ENCODE measurements at regions not wholly inside any gene's neighbourhood (a gene's known extent, or its start where the extent isn't known, plus 50 kb on each side); places are given as distances from the start of the nearest gene placed in this dataset.

GRCh38 chr3:76788206-76788605 lies 251.7 kb upstream of the ROBO2 start:
- DNase-seq (no peak), ATAC-seq (ENCODE audit: insufficient read depth, low read depth) (no peak)
- Histone ChIP-seq H3K4me2 (ENCODE audit: insufficient read depth, low read length) (no peak overlapping the region), H3K4me1 (ENCODE audit: insufficient read depth, low read length) (no peaks in the 10 kb centered on the region), H3K36me3 (ENCODE audit: insufficient read depth, low read length) (no peaks in the 10 kb centered on the region), H3K27me3 (ENCODE audit: insufficient read depth, low read length, poor library complexity) (no peaks in the 10 kb centered on the region), H4K20me1 (ENCODE audit: insufficient read depth, low read length) (no peaks in the 10 kb centered on the region), H3K9ac (ENCODE audit: low read depth, low read length) (no peak overlapping the region), H3K27ac (ENCODE audit: low read length) (no peak overlapping the region), H3K79me2 (ENCODE audit: insufficient read depth, low read length) (no peaks in the 10 kb centered on the region), H3K4me3 (ENCODE audit: low read depth in 1 of 2, low read length in 2 of 2) (no peak overlapping the region), H3K9me3 (ENCODE audit: insufficient read depth, low read length, severe bottlenecking) (no peaks in the 10 kb centered on the region), H2AFZ (ENCODE audit: low read depth, low read length) (no peak overlapping the region)
- no peak for TF ChIP-seq EZH2 (IDR thresholded peaks at IDR 0.05; ENCODE audit: borderline replicate concordance, low read depth, low read length, severe bottlenecking)

DNA sequence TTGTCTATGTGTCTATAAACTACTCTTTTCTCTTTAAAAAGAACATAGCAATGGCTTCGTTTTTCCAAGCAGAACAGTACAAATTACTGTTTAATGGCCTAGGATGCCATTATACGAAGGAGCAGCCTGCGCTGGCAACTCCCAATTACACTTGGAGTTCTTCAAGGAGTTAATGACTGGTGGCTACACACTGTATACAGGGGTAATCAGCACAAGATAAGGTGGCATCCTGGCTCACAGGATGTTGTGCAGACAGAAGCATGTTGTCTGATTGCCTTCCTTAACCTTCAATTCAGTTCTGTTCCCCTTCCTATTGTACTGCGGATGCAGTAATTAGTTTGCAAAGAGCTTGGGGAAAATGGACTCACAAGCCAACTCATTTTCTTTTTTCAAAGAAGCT lies 250.7 kb upstream of the ROBO2 start:
- no peak overlapping the region for H2AFZ ChIP-seq (ENCODE audit: low read depth, low read length)
- no peaks in the 10 kb centered on the region for H3K9me3 ChIP-seq (ENCODE audit: insufficient read depth, low read length, severe bottlenecking)
- no peaks in the 10 kb centered on the region for H3K79me2 ChIP-seq (ENCODE audit: insufficient read depth, low read length)
- H3K4me1 ChIP-seq (ENCODE audit: insufficient read depth, low read length): no peaks in the 10 kb centered on the region
- TF ChIP-seq, protein P1, sequence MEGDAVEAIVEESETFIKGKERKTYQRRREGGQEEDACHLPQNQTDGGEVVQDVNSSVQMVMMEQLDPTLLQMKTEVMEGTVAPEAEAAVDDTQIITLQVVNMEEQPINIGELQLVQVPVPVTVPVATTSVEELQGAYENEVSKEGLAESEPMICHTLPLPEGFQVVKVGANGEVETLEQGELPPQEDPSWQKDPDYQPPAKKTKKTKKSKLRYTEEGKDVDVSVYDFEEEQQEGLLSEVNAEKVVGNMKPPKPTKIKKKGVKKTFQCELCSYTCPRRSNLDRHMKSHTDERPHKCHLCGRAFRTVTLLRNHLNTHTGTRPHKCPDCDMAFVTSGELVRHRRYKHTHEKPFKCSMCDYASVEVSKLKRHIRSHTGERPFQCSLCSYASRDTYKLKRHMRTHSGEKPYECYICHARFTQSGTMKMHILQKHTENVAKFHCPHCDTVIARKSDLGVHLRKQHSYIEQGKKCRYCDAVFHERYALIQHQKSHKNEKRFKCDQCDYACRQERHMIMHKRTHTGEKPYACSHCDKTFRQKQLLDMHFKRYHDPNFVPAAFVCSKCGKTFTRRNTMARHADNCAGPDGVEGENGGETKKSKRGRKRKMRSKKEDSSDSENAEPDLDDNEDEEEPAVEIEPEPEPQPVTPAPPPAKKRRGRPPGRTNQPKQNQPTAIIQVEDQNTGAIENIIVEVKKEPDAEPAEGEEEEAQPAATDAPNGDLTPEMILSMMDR (IDR thresholded peaks at IDR 0.05; ENCODE audit: borderline replicate concordance, extremely low read depth, low read length, poor library complexity, severe bottlenecking): no peak
- TF ChIP-seq EZH2 (IDR thresholded peaks at IDR 0.05; ENCODE audit: borderline replicate concordance, low read depth, low read length, severe bottlenecking): no peak
- no peaks in the 10 kb centered on the region for H4K20me1 ChIP-seq (ENCODE audit: insufficient read depth, low read length)
- no peak overlapping the region for H3K4me3 ChIP-seq (ENCODE audit: low read depth in 1 of 2, low read length in 2 of 2)
- H3K9ac ChIP-seq (ENCODE audit: low read depth, low read length): no peak overlapping the region
- no peaks in the 10 kb centered on the region for H3K27me3 ChIP-seq (ENCODE audit: insufficient read depth, low read length, poor library complexity)
- H3K27ac ChIP-seq (ENCODE audit: low read length): no peak overlapping the region
- DNase-seq: no peak
- no peaks in the 10 kb centered on the region for H3K36me3 ChIP-seq (ENCODE audit: insufficient read depth, low read length)
- no peak overlapping the region for H3K4me2 ChIP-seq (ENCODE audit: insufficient read depth, low read length)
- ATAC-seq (ENCODE audit: insufficient read depth, low read depth): no peak

DNA sequence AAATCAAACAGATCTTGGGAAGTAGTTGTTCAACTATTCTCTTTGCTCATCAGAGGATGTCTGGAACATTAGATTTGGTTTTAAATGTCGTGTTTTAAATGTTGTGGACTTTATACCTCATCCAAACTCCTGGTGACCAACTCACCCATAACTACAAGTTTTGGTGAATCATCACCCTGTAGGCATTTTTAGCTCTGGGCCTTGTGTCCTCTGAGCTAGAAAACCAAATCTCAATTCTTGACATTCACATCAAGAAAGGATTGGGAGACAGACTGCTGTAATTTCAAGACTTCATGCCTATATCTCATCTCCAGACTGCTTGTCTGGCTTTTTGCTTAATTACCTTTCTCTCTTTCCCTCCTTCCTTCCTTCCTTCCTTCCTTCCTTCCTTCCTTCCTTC lies 228.5 kb upstream of the ROBO2 start:
- Histone ChIP-seq H3K4me3 (ENCODE audit: low read depth in 1 of 2, low read length in 2 of 2) (no peak overlapping the region), H2AFZ (ENCODE audit: low read depth, low read length) (no peak overlapping the region), H3K4me2 (ENCODE audit: insufficient read depth, low read length) (no peak overlapping the region), H3K27me3 (ENCODE audit: insufficient read depth, low read length, poor library complexity) (no peaks in the 10 kb centered on the region), H3K4me1 (ENCODE audit: insufficient read depth, low read length) (no peaks in the 10 kb centered on the region), H3K9ac (ENCODE audit: low read depth, low read length) (no peak overlapping the region), H3K79me2 (ENCODE audit: insufficient read depth, low read length) (no peaks in the 10 kb centered on the region), H4K20me1 (ENCODE audit: insufficient read depth, low read length) (no peaks in the 10 kb centered on the region), H3K36me3 (ENCODE audit: insufficient read depth, low read length) (no peaks in the 10 kb centered on the region), H3K9me3 (ENCODE audit: insufficient read depth, low read length, severe bottlenecking) (no peaks in the 10 kb centered on the region), H3K27ac (ENCODE audit: low read length) (no peak overlapping the region)
- DNase-seq (no peak), ATAC-seq (ENCODE audit: insufficient read depth, low read depth) (no peak)
- TF ChIP-seq EZH2 (IDR thresholded peaks at IDR 0.05; ENCODE audit: borderline replicate concordance, low read depth, low read length, severe bottlenecking): no peak
- TF ChIP-seq, protein P1 (IDR thresholded peaks at IDR 0.05; ENCODE audit: borderline replicate concordance, extremely low read depth, low read length, poor library complexity, severe bottlenecking): no peak

DNA sequence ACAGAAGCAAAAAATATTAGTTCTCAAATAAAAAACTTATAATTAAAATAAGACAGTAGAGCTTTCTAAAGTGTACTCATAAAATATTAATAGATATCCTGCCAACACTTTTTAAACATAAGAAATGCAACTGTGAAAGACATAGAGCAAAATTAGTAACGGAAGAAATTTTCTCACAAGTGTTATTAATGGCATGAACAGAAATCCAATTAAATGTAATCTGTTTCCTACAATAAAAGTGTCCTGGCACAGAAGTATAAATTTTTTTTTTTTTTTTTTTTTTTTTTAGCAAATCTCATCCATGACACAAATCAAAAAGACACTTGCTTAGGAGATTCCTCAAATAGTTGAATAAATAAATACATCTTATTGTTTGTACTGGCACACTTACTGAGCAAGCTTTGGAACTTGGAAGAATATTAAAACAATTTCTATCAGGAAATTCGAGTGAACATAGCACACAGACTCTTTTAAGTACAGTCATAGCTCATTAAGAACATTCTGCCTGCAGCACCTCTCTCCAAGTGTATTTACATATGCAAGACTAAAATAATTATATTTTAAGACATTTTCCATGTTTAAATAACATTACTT lies 227.2 kb upstream of the ROBO2 start:
- TF ChIP-seq EZH2 (IDR thresholded peaks at IDR 0.05; ENCODE audit: borderline replicate concordance, low read depth, low read length, severe bottlenecking): no peak
- TF ChIP-seq, protein P1 (IDR thresholded peaks at IDR 0.05; ENCODE audit: borderline replicate concordance, extremely low read depth, low read length, poor library complexity, severe bottlenecking): no peak
- Histone ChIP-seq H3K27ac (ENCODE audit: low read length) (no peak overlapping the region), H3K4me3 (ENCODE audit: low read depth in 1 of 2, low read length in 2 of 2) (no peak overlapping the region), H3K4me2 (ENCODE audit: insufficient read depth, low read length) (no peak overlapping the region), H4K20me1 (ENCODE audit: insufficient read depth, low read length) (no peaks in the 10 kb centered on the region), H2AFZ (ENCODE audit: low read depth, low read length) (no peak overlapping the region), H3K9ac (ENCODE audit: low read depth, low read length) (no peak overlapping the region), H3K36me3 (ENCODE audit: insufficient read depth, low read length) (no peaks in the 10 kb centered on the region), H3K4me1 (ENCODE audit: insufficient read depth, low read length) (no peaks in the 10 kb centered on the region), H3K79me2 (ENCODE audit: insufficient read depth, low read length) (no peaks in the 10 kb centered on the region), H3K9me3 (ENCODE audit: insufficient read depth, low read length, severe bottlenecking) (no peaks in the 10 kb centered on the region), H3K27me3 (ENCODE audit: insufficient read depth, low read length, poor library complexity) (no peaks in the 10 kb centered on the region)
- DNase-seq: no peak
- no peak for ATAC-seq (ENCODE audit: insufficient read depth, low read depth)

Measured in DND-41 (cell line).